ENCODE measurements at regions not wholly inside any gene's neighbourhood (a gene's known extent, or its start where the extent isn't known, plus 50 kb on each side); places are given as distances from the start of the nearest gene placed in this dataset.

GRCh38 chr11:25844811-25845210, 487.1 kb upstream of the ANO3 start:
- TF ChIP-seq CTCF (IDR thresholded peaks at IDR 0.05) (no peak), POLR2A (IDR thresholded peaks at IDR 0.05) (no peak), POLR2AphosphoS5 (IDR thresholded peaks at IDR 0.05) (no peak)
